Liver (tissue), 3 donors: ENCODE measurements at regions not wholly inside any gene's neighbourhood (a gene's known extent, or its start where the extent isn't known, plus 50 kb on each side); places are given as distances from the start of the nearest gene placed in this dataset.

Experiments used
- ATF3 ChIP-seq: IDR thresholded peaks from 2 replicates; pipeline ENCODE4 v1.6.1; 2016; ENCODE audit warnings: antibody characterized with exemption
- CTCF ChIP-seq: fragments of 150-350 bp; IDR thresholded peaks from 2 replicates; pipeline ENCODE4 v1.5.1; 2017; ENCODE audit warnings: improper control_type of control experiment, low read depth, low read length; ENCODE audit not compliant: missing input control
- GABPA ChIP-seq, 2 donors: IDR thresholded peaks in 1 of 2; conservative IDR thresholded peaks in 1 of 2; 2 replicates each; pipeline ENCODE4 v1.6.1; 2016; ENCODE audit warnings: antibody characterized with exemption in 2 of 2, mild to moderate bottlenecking in 1 of 2, moderate library complexity in 1 of 2
- HNF4G ChIP-seq: IDR thresholded peaks from 2 replicates; pipeline ENCODE4 v1.6.1; 2016; ENCODE audit warnings: antibody characterized with exemption
- RAD21 ChIP-seq, 2 donors: IDR thresholded peaks; 2 replicates each; pipeline ENCODE4 v1.6.1; 2016; ENCODE audit warnings: antibody characterized with exemption in 2 of 2, mild to moderate bottlenecking in 2 of 2
- RXRA ChIP-seq, 2 donors: IDR thresholded peaks; 2 replicates each; pipeline ENCODE4 v1.6.1; 2017 to 2018; ENCODE audit warnings: antibody characterized with exemption in 2 of 2, mild to moderate bottlenecking in 1 of 2
- TAF1 ChIP-seq: conservative IDR thresholded peaks from 2 replicates; pipeline ENCODE4 v1.6.1; 2016; ENCODE audit warnings: antibody characterized with exemption, mild to moderate bottlenecking
- YY1 ChIP-seq: IDR thresholded peaks from 2 replicates; pipeline ENCODE4 v1.6.1; 2016; ENCODE audit warnings: antibody characterized with exemption, mild to moderate bottlenecking
- TF ChIP-seq, protein P1 (sequence below): IDR thresholded peaks from 2 replicates; pipeline ENCODE4 v1.6.1; 2016; ENCODE audit warnings: antibody characterized with exemption, mild to moderate bottlenecking
- donor health status: healthy.
- donor health status: healthy.

DNA sequence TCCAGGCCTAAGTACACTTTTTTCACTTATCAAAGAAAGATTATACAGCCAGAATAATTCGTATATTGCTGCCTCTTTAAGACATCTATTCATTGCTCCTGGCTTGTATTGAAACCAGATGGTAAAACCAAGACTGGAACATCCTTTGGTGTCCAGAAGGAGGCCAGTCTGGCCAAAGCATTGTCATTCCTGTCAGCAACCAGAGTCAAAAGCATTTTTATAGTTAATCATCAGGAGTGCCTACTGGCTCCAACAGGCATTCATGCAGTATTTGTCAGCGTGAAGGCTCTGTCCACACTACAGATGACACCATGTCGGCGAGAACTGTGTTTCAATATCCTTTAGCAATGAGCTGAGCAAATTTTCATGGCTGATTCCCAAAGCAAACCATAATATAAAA, 118.0 kb upstream of the G2E3 start:
- TF ChIP-seq CTCF (no peak), ATF3 (no peak), RAD21 (IDR thresholded peaks at IDR 0.05) (no peak), YY1 (no peak), RXRA (IDR thresholded peaks at IDR 0.05) (no peak), TAF1 (no peak), HNF4G (no peak), GABPA (IDR thresholded peaks at IDR 0.05 in 1 of 2, conservative IDR thresholded peaks at IDR 0.05 in 1 of 2) (no peak)
- TF ChIP-seq, protein P1, sequence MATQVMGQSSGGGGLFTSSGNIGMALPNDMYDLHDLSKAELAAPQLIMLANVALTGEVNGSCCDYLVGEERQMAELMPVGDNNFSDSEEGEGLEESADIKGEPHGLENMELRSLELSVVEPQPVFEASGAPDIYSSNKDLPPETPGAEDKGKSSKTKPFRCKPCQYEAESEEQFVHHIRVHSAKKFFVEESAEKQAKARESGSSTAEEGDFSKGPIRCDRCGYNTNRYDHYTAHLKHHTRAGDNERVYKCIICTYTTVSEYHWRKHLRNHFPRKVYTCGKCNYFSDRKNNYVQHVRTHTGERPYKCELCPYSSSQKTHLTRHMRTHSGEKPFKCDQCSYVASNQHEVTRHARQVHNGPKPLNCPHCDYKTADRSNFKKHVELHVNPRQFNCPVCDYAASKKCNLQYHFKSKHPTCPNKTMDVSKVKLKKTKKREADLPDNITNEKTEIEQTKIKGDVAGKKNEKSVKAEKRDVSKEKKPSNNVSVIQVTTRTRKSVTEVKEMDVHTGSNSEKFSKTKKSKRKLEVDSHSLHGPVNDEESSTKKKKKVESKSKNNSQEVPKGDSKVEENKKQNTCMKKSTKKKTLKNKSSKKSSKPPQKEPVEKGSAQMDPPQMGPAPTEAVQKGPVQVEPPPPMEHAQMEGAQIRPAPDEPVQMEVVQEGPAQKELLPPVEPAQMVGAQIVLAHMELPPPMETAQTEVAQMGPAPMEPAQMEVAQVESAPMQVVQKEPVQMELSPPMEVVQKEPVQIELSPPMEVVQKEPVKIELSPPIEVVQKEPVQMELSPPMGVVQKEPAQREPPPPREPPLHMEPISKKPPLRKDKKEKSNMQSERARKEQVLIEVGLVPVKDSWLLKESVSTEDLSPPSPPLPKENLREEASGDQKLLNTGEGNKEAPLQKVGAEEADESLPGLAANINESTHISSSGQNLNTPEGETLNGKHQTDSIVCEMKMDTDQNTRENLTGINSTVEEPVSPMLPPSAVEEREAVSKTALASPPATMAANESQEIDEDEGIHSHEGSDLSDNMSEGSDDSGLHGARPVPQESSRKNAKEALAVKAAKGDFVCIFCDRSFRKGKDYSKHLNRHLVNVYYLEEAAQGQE = no peak
